ENCODE measurements at regions not wholly inside any gene's neighbourhood (a gene's known extent, or its start where the extent isn't known, plus 50 kb on each side); places are given as distances from the start of the nearest gene placed in this dataset.

DNA sequence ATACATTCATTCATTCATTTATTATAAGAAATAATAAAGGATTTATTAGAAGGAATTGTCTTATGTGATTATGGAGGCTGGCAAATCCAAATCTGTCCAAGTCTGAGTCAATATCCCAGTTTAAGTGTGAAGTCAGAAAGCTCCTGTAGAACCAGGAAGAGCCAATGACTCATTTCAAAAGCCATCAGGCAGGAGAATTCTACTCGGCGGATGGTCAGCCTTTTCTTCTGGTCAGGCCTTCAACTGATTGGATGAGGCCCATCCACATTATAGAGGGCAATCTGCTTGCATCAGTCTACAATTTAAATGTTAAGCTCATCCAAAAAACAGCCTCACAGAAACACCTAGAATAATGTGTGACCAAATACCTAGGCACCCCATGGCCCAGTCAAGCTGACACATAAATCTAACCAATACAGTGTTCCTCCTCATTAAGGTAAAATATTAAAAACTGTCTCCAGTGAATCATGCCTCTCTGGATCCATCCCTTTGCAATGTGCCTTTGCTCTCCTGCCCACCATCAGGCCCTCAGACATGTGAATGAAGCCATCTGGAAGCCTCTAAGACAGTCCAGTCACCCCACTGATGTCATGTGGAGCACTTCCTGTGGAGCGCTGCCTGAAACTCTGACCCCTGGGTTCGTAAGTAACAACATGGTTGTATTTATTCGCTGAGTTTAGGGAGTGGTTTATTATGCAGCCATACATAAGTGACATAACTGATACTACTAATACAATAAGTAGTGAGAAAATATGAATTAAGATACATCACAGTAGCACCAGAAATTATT, 69.2 kb upstream of the WSB1 start:
- TF ChIP-seq POLR2A (IDR thresholded peaks at IDR 0.05): no peak
- TF ChIP-seq, protein P1, sequence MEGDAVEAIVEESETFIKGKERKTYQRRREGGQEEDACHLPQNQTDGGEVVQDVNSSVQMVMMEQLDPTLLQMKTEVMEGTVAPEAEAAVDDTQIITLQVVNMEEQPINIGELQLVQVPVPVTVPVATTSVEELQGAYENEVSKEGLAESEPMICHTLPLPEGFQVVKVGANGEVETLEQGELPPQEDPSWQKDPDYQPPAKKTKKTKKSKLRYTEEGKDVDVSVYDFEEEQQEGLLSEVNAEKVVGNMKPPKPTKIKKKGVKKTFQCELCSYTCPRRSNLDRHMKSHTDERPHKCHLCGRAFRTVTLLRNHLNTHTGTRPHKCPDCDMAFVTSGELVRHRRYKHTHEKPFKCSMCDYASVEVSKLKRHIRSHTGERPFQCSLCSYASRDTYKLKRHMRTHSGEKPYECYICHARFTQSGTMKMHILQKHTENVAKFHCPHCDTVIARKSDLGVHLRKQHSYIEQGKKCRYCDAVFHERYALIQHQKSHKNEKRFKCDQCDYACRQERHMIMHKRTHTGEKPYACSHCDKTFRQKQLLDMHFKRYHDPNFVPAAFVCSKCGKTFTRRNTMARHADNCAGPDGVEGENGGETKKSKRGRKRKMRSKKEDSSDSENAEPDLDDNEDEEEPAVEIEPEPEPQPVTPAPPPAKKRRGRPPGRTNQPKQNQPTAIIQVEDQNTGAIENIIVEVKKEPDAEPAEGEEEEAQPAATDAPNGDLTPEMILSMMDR (IDR thresholded peaks at IDR 0.05): no peak
- TF ChIP-seq POLR2AphosphoS5 (IDR thresholded peaks at IDR 0.05): no peak
- Histone ChIP-seq H3K4me3 (no peak overlapping the region), H3K9me3 (peaks cover 0 to 3% of the 10 kb centered on the region in 2 donors), H3K27ac (no peak overlapping the region), H3K4me1 (no peaks in the 10 kb centered on the region), H3K27me3 (no peaks in the 10 kb centered on the region), H3K36me3 (no peaks in the 10 kb centered on the region)
- DNase-seq (ENCODE audit: low spot score in 2 of 2): no peak
- intact Hi-C loops (cut with DNase I; ENCODE audit: low total_unique reads): no loop called here

DNA sequence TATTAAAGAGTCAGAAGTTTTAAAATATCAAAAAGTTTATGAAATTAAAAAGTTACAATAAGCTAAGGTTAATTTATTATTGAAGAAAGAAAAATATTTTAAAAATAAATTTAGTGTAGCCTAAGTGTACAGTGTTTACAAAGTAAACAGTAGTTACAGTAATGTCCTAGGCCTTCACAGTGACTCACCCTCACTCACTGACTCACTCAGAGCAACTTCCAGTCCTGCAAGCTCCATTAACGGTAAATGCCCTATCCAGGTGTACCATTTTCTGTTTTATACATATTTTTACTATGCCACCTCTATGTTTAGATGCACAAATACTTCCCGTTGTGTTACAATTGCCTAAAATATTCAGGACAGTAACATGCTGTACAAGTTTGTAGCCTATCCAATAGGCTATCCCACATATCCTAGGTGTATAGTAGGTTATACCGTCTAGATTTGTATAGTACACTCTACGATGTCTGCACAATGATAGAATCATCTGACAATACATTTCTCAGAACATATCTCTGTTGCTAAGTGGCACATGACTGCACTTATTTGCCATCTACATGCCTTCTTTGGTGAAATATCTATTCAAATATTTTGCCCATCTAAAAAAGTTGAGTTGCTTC, 67.2 kb upstream of the WSB1 start:
- intact Hi-C loops (cut with DNase I; ENCODE audit: low total_unique reads): no loop called here
- no peak for DNase-seq (ENCODE audit: low spot score in 2 of 2)
- no peaks in the 10 kb centered on the region for H3K27me3 ChIP-seq
- no peak overlapping the region for H3K4me3 ChIP-seq
- peaks cover 0 to 3% of the 10 kb centered on the region in 2 donors for H3K9me3 ChIP-seq
- TF ChIP-seq POLR2AphosphoS5 (IDR thresholded peaks at IDR 0.05) (no peak), POLR2A (IDR thresholded peaks at IDR 0.05) (no peak)
- TF ChIP-seq, protein P1 (IDR thresholded peaks at IDR 0.05): no peak
- H3K36me3 ChIP-seq: no peaks in the 10 kb centered on the region
- no peaks in the 10 kb centered on the region for H3K4me1 ChIP-seq
- H3K27ac ChIP-seq: no peak overlapping the region

- Histone ChIP-seq H3K36me3 (no peaks in the 10 kb centered on the region), H3K9me3 (no peaks in the 10 kb centered on the region), H3K27ac (no peak overlapping the region), H3K4me1 (no peaks in the 10 kb centered on the region), H3K27me3 (no peaks in the 10 kb centered on the region), H3K4me3 (no peak overlapping the region)
- TF ChIP-seq POLR2AphosphoS5 (IDR thresholded peaks at IDR 0.05) (no peak), POLR2A (IDR thresholded peaks at IDR 0.05) (no peak)
- TF ChIP-seq, protein P1 (IDR thresholded peaks at IDR 0.05): no peak
- DNase-seq (ENCODE audit: low spot score in 2 of 2): no peak
- intact Hi-C loops (cut with DNase I; ENCODE audit: low total_unique reads): loop anchor here (5.0 kb wide), 1 partner anchor 371 kb away; no protein-coding TSS in a partner anchor
These were observed 62.9 kb upstream of the WSB1 start for GRCh38 chr17:27230996-27231395.

DNA sequence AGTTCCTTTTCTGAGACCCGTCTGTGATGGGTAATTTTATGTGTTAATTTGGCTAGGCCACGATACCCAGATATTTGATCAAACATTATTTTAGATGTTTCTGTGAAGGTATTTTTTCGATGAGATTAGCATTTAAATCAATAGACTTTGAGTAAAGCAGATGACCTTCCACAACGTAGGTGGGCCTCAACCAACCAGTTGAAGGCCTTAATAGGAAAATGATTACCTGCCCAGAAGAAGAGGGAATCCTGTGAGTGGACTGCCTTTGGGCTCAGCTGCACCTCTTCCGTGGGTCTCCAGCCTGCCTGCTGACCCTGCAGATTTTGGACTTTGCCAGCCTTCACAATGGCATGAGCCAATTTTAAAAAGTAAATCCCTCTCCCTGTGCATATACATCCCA, 61.6 kb upstream of the WSB1 start:
- Histone ChIP-seq H3K27me3 (no peaks in the 10 kb centered on the region), H3K27ac (no peak overlapping the region), H3K36me3 (no peaks in the 10 kb centered on the region), H3K9me3 (no peaks in the 10 kb centered on the region), H3K4me3 (no peak overlapping the region), H3K4me1 (no peaks in the 10 kb centered on the region)
- DNase-seq (ENCODE audit: low spot score in 2 of 2): no peak
- no peak for TF ChIP-seq POLR2A (IDR thresholded peaks at IDR 0.05)
- no peak for TF ChIP-seq POLR2AphosphoS5 (IDR thresholded peaks at IDR 0.05)
- TF ChIP-seq, protein P1 (IDR thresholded peaks at IDR 0.05): no peak
- intact Hi-C loops (cut with DNase I; ENCODE audit: low total_unique reads): loop anchor here (5.0 kb wide), 1 partner anchor 370 kb away; no protein-coding TSS in a partner anchor

- TF ChIP-seq, protein P1 (IDR thresholded peaks at IDR 0.05): no peak
- TF ChIP-seq POLR2AphosphoS5 (IDR thresholded peaks at IDR 0.05) (no peak), POLR2A (IDR thresholded peaks at IDR 0.05) (no peak)
- Histone ChIP-seq H3K36me3 (no peaks in the 10 kb centered on the region), H3K27ac (no peak overlapping the region), H3K27me3 (no peaks in the 10 kb centered on the region), H3K9me3 (no peaks in the 10 kb centered on the region), H3K4me1 (no peaks in the 10 kb centered on the region), H3K4me3 (no peak overlapping the region)
- no peak for DNase-seq (ENCODE audit: low spot score in 2 of 2)
- intact Hi-C loops (cut with DNase I; ENCODE audit: low total_unique reads): loop anchor here (5.0 kb wide), 1 partner anchor 369 kb away; no protein-coding TSS in a partner anchor
These were observed 60.9 kb upstream of the WSB1 start for GRCh38 chr17:27233059-27233458.

Measured in breast epithelium (tissue), 4 donors.